ENCODE measurements at regions not wholly inside any gene's neighbourhood (a gene's known extent, or its start where the extent isn't known, plus 50 kb on each side); places are given as distances from the start of the nearest gene placed in this dataset.

- DNase-seq (ENCODE audit: low read depth, low spot score) = no peak
- CTCF ChIA-PET = no interaction called here
These were observed 87.5 kb upstream of the RGS1 start for GRCh38 chr1:192488058-192488457.

GRCh38 chr1:192489047-192489446, 86.5 kb upstream of the RGS1 start:
- H3K4me3 ChIP-seq (ENCODE audit: low read depth, low read length) = no peak overlapping the region
- no peak for DNase-seq (ENCODE audit: low read depth, low spot score)
- ChIA-PET CTCF (interaction anchor here (1.5 to 1.9 kb wide), 2 partner anchors 15 to 91 kb away, joined by 4 to 7 read pairs; no protein-coding TSS in a partner anchor), POLR2A (no interaction called here)
- TF ChIP-seq, protein P1, sequence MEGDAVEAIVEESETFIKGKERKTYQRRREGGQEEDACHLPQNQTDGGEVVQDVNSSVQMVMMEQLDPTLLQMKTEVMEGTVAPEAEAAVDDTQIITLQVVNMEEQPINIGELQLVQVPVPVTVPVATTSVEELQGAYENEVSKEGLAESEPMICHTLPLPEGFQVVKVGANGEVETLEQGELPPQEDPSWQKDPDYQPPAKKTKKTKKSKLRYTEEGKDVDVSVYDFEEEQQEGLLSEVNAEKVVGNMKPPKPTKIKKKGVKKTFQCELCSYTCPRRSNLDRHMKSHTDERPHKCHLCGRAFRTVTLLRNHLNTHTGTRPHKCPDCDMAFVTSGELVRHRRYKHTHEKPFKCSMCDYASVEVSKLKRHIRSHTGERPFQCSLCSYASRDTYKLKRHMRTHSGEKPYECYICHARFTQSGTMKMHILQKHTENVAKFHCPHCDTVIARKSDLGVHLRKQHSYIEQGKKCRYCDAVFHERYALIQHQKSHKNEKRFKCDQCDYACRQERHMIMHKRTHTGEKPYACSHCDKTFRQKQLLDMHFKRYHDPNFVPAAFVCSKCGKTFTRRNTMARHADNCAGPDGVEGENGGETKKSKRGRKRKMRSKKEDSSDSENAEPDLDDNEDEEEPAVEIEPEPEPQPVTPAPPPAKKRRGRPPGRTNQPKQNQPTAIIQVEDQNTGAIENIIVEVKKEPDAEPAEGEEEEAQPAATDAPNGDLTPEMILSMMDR (IDR thresholded peaks at IDR 0.05; ENCODE audit: insufficient read depth, low read length, missing control alignments) = no peak

More at GRCh38 chr1:192488058-192488457, 87.5 kb upstream of the RGS1 start:
- H3K4me3 ChIP-seq (ENCODE audit: low read depth, low read length) = no peak overlapping the region
- TF ChIP-seq, protein P1 (IDR thresholded peaks at IDR 0.05; ENCODE audit: insufficient read depth, low read length, missing control alignments) = no peak
- POLR2A ChIA-PET = no interaction called here

GRCh38 chr1:192489748-192490147, 85.8 kb upstream of the RGS1 start:
- CTCF ChIA-PET = interaction anchor here (1.5 to 1.9 kb wide), 2 partner anchors 16 to 90 kb away, joined by 4 to 7 read pairs; no protein-coding TSS in a partner anchor
- DNase-seq (ENCODE audit: low read depth, low spot score) = peak; percentile 83
- POLR2A ChIA-PET = interaction anchor here (0.7 to 1.1 kb wide), 2 partner anchors 40 to 69 kb away, joined by 3 to 4 read pairs; no protein-coding TSS in a partner anchor
- TF ChIP-seq, protein P1 (IDR thresholded peaks at IDR 0.05; ENCODE audit: insufficient read depth, low read length, missing control alignments) = no peak
- H3K4me3 ChIP-seq (ENCODE audit: low read depth, low read length) = no peak overlapping the region

DNA sequence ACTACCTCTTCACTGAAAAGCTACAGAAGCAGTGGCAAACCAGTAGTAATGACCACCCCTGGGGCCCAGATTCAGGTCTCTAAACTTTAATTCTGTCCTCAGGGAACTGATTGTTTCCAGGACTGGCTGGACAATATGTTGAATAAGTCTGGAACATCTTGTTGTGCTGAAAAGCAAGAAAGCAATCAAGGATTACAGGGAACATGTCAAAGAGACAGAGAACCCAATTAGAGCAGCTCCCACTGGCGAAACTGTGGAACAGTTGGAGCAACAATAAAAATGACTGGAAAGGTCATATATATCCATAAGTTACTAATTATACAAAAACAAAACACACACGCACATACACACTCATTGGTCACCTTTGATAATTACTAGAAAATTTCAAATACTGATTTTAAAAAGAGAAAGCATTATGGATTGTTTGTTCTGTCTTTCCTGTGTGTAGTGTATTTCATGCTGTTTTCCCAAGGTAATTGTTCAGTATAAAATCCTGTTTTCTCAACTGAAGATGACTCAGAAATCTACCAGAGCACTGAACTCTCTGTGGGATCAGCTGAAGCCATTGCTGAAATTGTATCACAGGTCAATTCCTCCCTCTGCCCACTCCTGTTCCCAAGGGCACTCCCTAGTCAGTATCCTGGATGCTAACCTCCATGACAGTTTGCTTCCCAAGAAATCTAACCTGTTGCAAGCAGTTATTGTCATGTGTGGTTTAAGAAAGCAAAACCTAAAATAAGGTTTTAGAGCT, 83.6 kb upstream of the RGS1 start:
- ChIA-PET CTCF (interaction anchor here (0.9 to 1.7 kb wide), 4 partner anchors 14 to 88 kb away, joined by 3 to 4 read pairs (median 4); no protein-coding TSS in a partner anchor), POLR2A (no interaction called here)
- TF ChIP-seq, protein P1 (IDR thresholded peaks at IDR 0.05; ENCODE audit: insufficient read depth, low read length, missing control alignments) = no peak
- H3K4me3 ChIP-seq (ENCODE audit: low read depth, low read length) = no peak overlapping the region
- no peak for DNase-seq (ENCODE audit: low read depth, low spot score)

- TF ChIP-seq, protein P1 (IDR thresholded peaks at IDR 0.05; ENCODE audit: insufficient read depth, low read length, missing control alignments) = no peak
- ChIA-PET POLR2A (no interaction called here), CTCF (interaction anchor here (1.3 kb wide), 1 partner anchor 16 kb away, joined by 4 read pairs; no protein-coding TSS in a partner anchor)
- DNase-seq (ENCODE audit: low read depth, low spot score) = no peak
- H3K4me3 ChIP-seq (ENCODE audit: low read depth, low read length) = no peak overlapping the region
These were observed 82.0 kb upstream of the RGS1 start for GRCh38 chr1:192493584-192493983.

DNA sequence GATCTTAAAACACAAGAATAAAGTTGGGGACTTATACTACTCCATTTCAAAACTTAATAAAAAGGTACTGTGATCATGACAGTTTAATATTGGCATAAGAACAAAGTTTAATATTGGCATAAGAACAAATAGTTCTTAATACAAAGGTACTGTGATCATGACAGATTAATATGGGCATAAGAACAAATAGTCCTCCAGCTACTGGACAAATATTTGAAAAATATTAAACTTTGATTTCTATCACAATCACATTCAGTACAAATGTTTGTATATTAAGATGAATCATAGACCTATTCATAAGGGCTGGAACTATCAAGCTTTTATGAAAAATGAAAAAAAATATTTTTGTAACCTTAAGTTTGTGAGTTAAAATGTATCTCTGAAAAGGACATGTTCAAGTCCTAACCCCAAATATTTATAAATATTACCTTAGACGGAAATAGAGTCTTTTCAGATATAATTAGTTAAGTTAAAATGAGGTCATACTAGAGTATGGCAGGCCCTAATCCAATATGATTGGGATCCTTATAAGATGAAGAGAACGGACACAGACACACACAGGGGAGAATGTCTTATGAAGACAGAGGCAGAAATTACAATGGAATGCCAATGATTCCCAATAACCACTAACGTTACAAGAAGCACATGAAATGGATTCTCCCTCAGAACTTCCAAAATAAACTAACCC, 79.1 kb upstream of the RGS1 start:
- TF ChIP-seq, protein P1 (IDR thresholded peaks at IDR 0.05; ENCODE audit: insufficient read depth, low read length, missing control alignments) = no peak
- ChIA-PET POLR2A (no interaction called here), CTCF (interaction anchor here (1.4 kb wide), 1 partner anchor 10 kb away, joined by 3 read pairs; no protein-coding TSS in a partner anchor)
- no peak for DNase-seq (ENCODE audit: low read depth, low spot score)
- H3K4me3 ChIP-seq (ENCODE audit: low read depth, low read length) = no peak overlapping the region
